Astrocyte (in vitro differentiated cells and primary cell): ENCODE measurements at regions not wholly inside any gene's neighbourhood (a gene's known extent, or its start where the extent isn't known, plus 50 kb on each side); places are given as distances from the start of the nearest gene placed in this dataset.

Experiments
- CTCF ChIP-seq: IDR thresholded peaks from 2 replicates; pipeline ENCODE4 v1.5.1; 2011; ENCODE audit warnings: low read depth, mild to moderate bottlenecking, inconsistent platforms, low read length, moderate library complexity; ENCODE audit not compliant: insufficient read depth
- EZH2 ChIP-seq: IDR thresholded peaks from 2 replicates; pipeline ENCODE4 v1.6.1; 2012; ENCODE audit warnings: mild to moderate bottlenecking, low read length, inconsistent platforms; ENCODE audit not compliant: insufficient read depth

GRCh38 chr11:80862011-80862410 is 1421.2 kb upstream of the TENM4 start:
- TF ChIP-seq CTCF (no peak), EZH2 (no peak)
